HG03432 (cell line): ENCODE measurements at regions not wholly inside any gene's neighbourhood (a gene's known extent, or its start where the extent isn't known, plus 50 kb on each side); places are given as distances from the start of the nearest gene placed in this dataset.

Experiments used
- ATAC-seq: cut with Tn5 transposase; IDR thresholded peaks from one replicate; pipeline ENCODE4 v1.9.1; 2021; ENCODE audit warnings: mild to moderate bottlenecking, moderate library complexity; ENCODE audit not compliant: unreplicated experiment

- ATAC-seq = no peak
These were observed 380.7 kb upstream of the GOLIM4 start for GRCh38 chr3:168476360-168476980.

GRCh38 chr3:168475704-168476103 lies 380.0 kb upstream of the GOLIM4 start:
- ATAC-seq = no peak

- no peak for ATAC-seq
These were observed 377.7 kb upstream of the GOLIM4 start for GRCh38 chr3:168473334-168473890.

- ATAC-seq = no peak
These were observed 377.1 kb upstream of the GOLIM4 start for GRCh38 chr3:168472783-168473182.

GRCh38 chr3:168470380-168470779 lies 374.7 kb upstream of the GOLIM4 start:
- no peak for ATAC-seq

GRCh38 chr3:168469436-168469835 lies 373.7 kb upstream of the GOLIM4 start:
- ATAC-seq = no peak

GRCh38 chr3:168467115-168467714 lies 371.5 kb upstream of the GOLIM4 start:
- peak; percentile 79 for ATAC-seq

- no peak for ATAC-seq
These were observed 366.1 kb upstream of the GOLIM4 start for GRCh38 chr3:168461793-168462192.

GRCh38 chr3:168459226-168459784 lies 363.6 kb upstream of the GOLIM4 start:
- no peak for ATAC-seq

GRCh38 chr3:168457954-168458539 lies 362.3 kb upstream of the GOLIM4 start:
- ATAC-seq = no peak

- ATAC-seq = no peak
These were observed 360.1 kb upstream of the GOLIM4 start for GRCh38 chr3:168455814-168456213.

- ATAC-seq = no peak
These were observed 357.9 kb upstream of the GOLIM4 start for GRCh38 chr3:168453623-168454022.

- no peak for ATAC-seq
These were observed 348.2 kb upstream of the GOLIM4 start for GRCh38 chr3:168443965-168444364.

- ATAC-seq = no peak
These were observed 346.8 kb upstream of the GOLIM4 start for GRCh38 chr3:168442502-168442901.

- ATAC-seq = no peak
These were observed 340.6 kb upstream of the GOLIM4 start for GRCh38 chr3:168436245-168436724.

GRCh38 chr3:168431491-168431890 lies 335.8 kb upstream of the GOLIM4 start:
- ATAC-seq = no peak

GRCh38 chr3:168427835-168428475 lies 332.2 kb upstream of the GOLIM4 start:
- ATAC-seq = no peak

GRCh38 chr3:168427156-168427555 lies 331.4 kb upstream of the GOLIM4 start:
- no peak for ATAC-seq

GRCh38 chr3:168425936-168426595 lies 330.3 kb upstream of the GOLIM4 start:
- no peak for ATAC-seq

GRCh38 chr3:168424059-168424734 lies 328.5 kb upstream of the GOLIM4 start:
- ATAC-seq = no peak
